ENCODE measurements at regions not wholly inside any gene's neighbourhood (a gene's known extent, or its start where the extent isn't known, plus 50 kb on each side); places are given as distances from the start of the nearest gene placed in this dataset.

- TF ChIP-seq REST (IDR thresholded peaks at IDR 0.05; ENCODE audit: insufficient read depth in 1 of 2, low read depth in 2 of 2, low read length in 2 of 2) (no peak), FOXP2 (optimal IDR thresholded peaks at IDR 0.05; ENCODE audit: borderline replicate concordance, extremely low read depth, extremely low read length, insufficient read depth) (no peak), POLR2AphosphoS5 (IDR thresholded peaks at IDR 0.05; ENCODE audit: low read depth, low read length) (no peak), TAF1 (IDR thresholded peaks at IDR 0.05; ENCODE audit: borderline replicate concordance, insufficient read depth, low read length) (no peak), SIN3A (IDR thresholded peaks at IDR 0.05; ENCODE audit: borderline replicate concordance, insufficient read depth, low read length) (no peak)
Measured at GRCh38 chr2:107411267-107411666, 415.4 kb upstream of the RGPD4 start.

GRCh38 chr2:107412209-107412904, 414.3 kb upstream of the RGPD4 start:
- TF ChIP-seq SIN3A (IDR thresholded peaks at IDR 0.05; ENCODE audit: borderline replicate concordance, insufficient read depth, low read length) (no peak), TAF1 (IDR thresholded peaks at IDR 0.05; ENCODE audit: borderline replicate concordance, insufficient read depth, low read length) (no peak), POLR2AphosphoS5 (IDR thresholded peaks at IDR 0.05; ENCODE audit: low read depth, low read length) (no peak), REST (IDR thresholded peaks at IDR 0.05; ENCODE audit: insufficient read depth in 1 of 2, low read depth in 2 of 2, low read length in 2 of 2) (no peak), FOXP2 (optimal IDR thresholded peaks at IDR 0.05; ENCODE audit: borderline replicate concordance, extremely low read depth, extremely low read length, insufficient read depth) (no peak)

- no peak for TF ChIP-seq TAF1 (IDR thresholded peaks at IDR 0.05; ENCODE audit: borderline replicate concordance, insufficient read depth, low read length)
- TF ChIP-seq SIN3A (IDR thresholded peaks at IDR 0.05; ENCODE audit: borderline replicate concordance, insufficient read depth, low read length): no peak
- TF ChIP-seq REST (IDR thresholded peaks at IDR 0.05; ENCODE audit: insufficient read depth in 1 of 2, low read depth in 2 of 2, low read length in 2 of 2): no peak
- TF ChIP-seq POLR2AphosphoS5 (IDR thresholded peaks at IDR 0.05; ENCODE audit: low read depth, low read length): no peak
- no peak for TF ChIP-seq FOXP2 (optimal IDR thresholded peaks at IDR 0.05; ENCODE audit: borderline replicate concordance, extremely low read depth, extremely low read length, insufficient read depth)
Measured at GRCh38 chr2:107412981-107413380, 413.7 kb upstream of the RGPD4 start.

GRCh38 chr2:107414376-107414775, 412.3 kb upstream of the RGPD4 start:
- no peak for TF ChIP-seq SIN3A (IDR thresholded peaks at IDR 0.05; ENCODE audit: borderline replicate concordance, insufficient read depth, low read length)
- TF ChIP-seq TAF1 (IDR thresholded peaks at IDR 0.05; ENCODE audit: borderline replicate concordance, insufficient read depth, low read length): no peak
- no peak for TF ChIP-seq FOXP2 (optimal IDR thresholded peaks at IDR 0.05; ENCODE audit: borderline replicate concordance, extremely low read depth, extremely low read length, insufficient read depth)
- TF ChIP-seq POLR2AphosphoS5 (IDR thresholded peaks at IDR 0.05; ENCODE audit: low read depth, low read length): no peak
- TF ChIP-seq REST (IDR thresholded peaks at IDR 0.05; ENCODE audit: insufficient read depth in 1 of 2, low read depth in 2 of 2, low read length in 2 of 2): no peak
